ENCODE measurements at regions not wholly inside any gene's neighbourhood (a gene's known extent, or its start where the extent isn't known, plus 50 kb on each side); places are given as distances from the start of the nearest gene placed in this dataset.
"Not testable (repeated sequence)": the region's sequence is repeated elsewhere in the genome, so short reads cannot be mapped to it uniquely, and the experiment has no call there.

- H3K4me1 ChIP-seq (ENCODE audit: control insufficient read depth in 2 of 2, insufficient read depth in 1 of 2, low read depth in 1 of 2, low read length in 2 of 2); H2BK12ac ChIP-seq (ENCODE audit: low read length); H3K14ac ChIP-seq (ENCODE audit: low read length); H2AK5ac ChIP-seq (ENCODE audit: low read depth, low read length); H4K91ac ChIP-seq (ENCODE audit: low read depth, low read length, poor library complexity); H2AFZ ChIP-seq (ENCODE audit: low read length); H3K79me1 ChIP-seq (ENCODE audit: low read depth, low read length); H3K36me3 ChIP-seq (replicated peaks in 1 of 2; ENCODE audit: control insufficient read depth in 2 of 2, insufficient read depth in 2 of 2, low read length in 2 of 2); H3K4me2 ChIP-seq (ENCODE audit: insufficient read depth, low read length, poor library complexity, severe bottlenecking); H3K4ac ChIP-seq (ENCODE audit: low read length); H3K27ac ChIP-seq (replicated peaks; ENCODE audit: low read length); H3K18ac ChIP-seq (ENCODE audit: low read length); H2BK15ac ChIP-seq (ENCODE audit: low read length); H2BK5ac ChIP-seq (ENCODE audit: low read length); H3K9me3 ChIP-seq (replicated peaks in 1 of 2; ENCODE audit: control insufficient read depth in 2 of 2, insufficient read depth in 1 of 2, low read depth in 1 of 2, low read length in 2 of 2); H3K9ac ChIP-seq (ENCODE audit: low read depth, low read length, poor library complexity); H4K8ac ChIP-seq (ENCODE audit: low read depth, low read length); DNase-seq (ENCODE audit: low spot score); H2BK120ac ChIP-seq (ENCODE audit: low read depth, low read length); H3K23ac ChIP-seq (ENCODE audit: low read depth, low read length, poor library complexity); H3K4me3 ChIP-seq (ENCODE audit: low read length in 2 of 2); H3K27me3 ChIP-seq (ENCODE audit: control insufficient read depth in 3 of 3, insufficient read depth in 3 of 3, low read depth in 1 of 3, low read length in 3 of 3): not testable (repeated sequence)
- no CpG with 5 or more reads among the region's 34 CpGs for WGBS, 2 donors (ENCODE audit: extremely low coverage in 2 of 2, insufficient read length in 2 of 2, insufficient replicate concordance in 1 of 2)
Measured at GRCh38 chr21:5090132-5091079, 5431.0 kb upstream of the TPTE start.

GRCh38 chr21:5091274-5091673, 5430.1 kb upstream of the TPTE start:
- H3K4me2 ChIP-seq (ENCODE audit: insufficient read depth, low read length, poor library complexity, severe bottlenecking); H3K4me3 ChIP-seq (ENCODE audit: low read length in 2 of 2); H2AK5ac ChIP-seq (ENCODE audit: low read depth, low read length); H3K4me1 ChIP-seq (ENCODE audit: control insufficient read depth in 2 of 2, insufficient read depth in 1 of 2, low read depth in 1 of 2, low read length in 2 of 2); H3K36me3 ChIP-seq (replicated peaks in 1 of 2; ENCODE audit: control insufficient read depth in 2 of 2, insufficient read depth in 2 of 2, low read length in 2 of 2); DNase-seq (ENCODE audit: low spot score); H2BK5ac ChIP-seq (ENCODE audit: low read length); H2AFZ ChIP-seq (ENCODE audit: low read length); H2BK15ac ChIP-seq (ENCODE audit: low read length); H3K27ac ChIP-seq (replicated peaks; ENCODE audit: low read length); H4K8ac ChIP-seq (ENCODE audit: low read depth, low read length); H2BK120ac ChIP-seq (ENCODE audit: low read depth, low read length); H3K9ac ChIP-seq (ENCODE audit: low read depth, low read length, poor library complexity); H3K18ac ChIP-seq (ENCODE audit: low read length); H3K27me3 ChIP-seq (ENCODE audit: control insufficient read depth in 3 of 3, insufficient read depth in 3 of 3, low read depth in 1 of 3, low read length in 3 of 3); H3K9me3 ChIP-seq (replicated peaks in 1 of 2; ENCODE audit: control insufficient read depth in 2 of 2, insufficient read depth in 1 of 2, low read depth in 1 of 2, low read length in 2 of 2); H3K4ac ChIP-seq (ENCODE audit: low read length); H2BK12ac ChIP-seq (ENCODE audit: low read length); H3K14ac ChIP-seq (ENCODE audit: low read length); H3K79me1 ChIP-seq (ENCODE audit: low read depth, low read length); H3K23ac ChIP-seq (ENCODE audit: low read depth, low read length, poor library complexity); H4K91ac ChIP-seq (ENCODE audit: low read depth, low read length, poor library complexity): not testable (repeated sequence)
- no CpG with 5 or more reads among the region's 11 CpGs for WGBS, 2 donors (ENCODE audit: extremely low coverage in 2 of 2, insufficient read length in 2 of 2, insufficient replicate concordance in 1 of 2)

GRCh38 chr21:5095628-5096027, 5425.8 kb upstream of the TPTE start:
- not testable (repeated sequence) for H3K23ac ChIP-seq (ENCODE audit: low read depth, low read length, poor library complexity); H3K9me3 ChIP-seq (replicated peaks in 1 of 2; ENCODE audit: control insufficient read depth in 2 of 2, insufficient read depth in 1 of 2, low read depth in 1 of 2, low read length in 2 of 2); H3K79me1 ChIP-seq (ENCODE audit: low read depth, low read length); H3K27ac ChIP-seq (replicated peaks; ENCODE audit: low read length); H3K4me2 ChIP-seq (ENCODE audit: insufficient read depth, low read length, poor library complexity, severe bottlenecking); H4K8ac ChIP-seq (ENCODE audit: low read depth, low read length); H3K9ac ChIP-seq (ENCODE audit: low read depth, low read length, poor library complexity); H3K18ac ChIP-seq (ENCODE audit: low read length); H2BK15ac ChIP-seq (ENCODE audit: low read length); H3K14ac ChIP-seq (ENCODE audit: low read length); H3K27me3 ChIP-seq (ENCODE audit: control insufficient read depth in 3 of 3, insufficient read depth in 3 of 3, low read depth in 1 of 3, low read length in 3 of 3); H2AK5ac ChIP-seq (ENCODE audit: low read depth, low read length); H3K4ac ChIP-seq (ENCODE audit: low read length); H2BK120ac ChIP-seq (ENCODE audit: low read depth, low read length); H3K4me3 ChIP-seq (ENCODE audit: low read length in 2 of 2); H2BK12ac ChIP-seq (ENCODE audit: low read length); H2AFZ ChIP-seq (ENCODE audit: low read length); H4K91ac ChIP-seq (ENCODE audit: low read depth, low read length, poor library complexity); H3K36me3 ChIP-seq (replicated peaks in 1 of 2; ENCODE audit: control insufficient read depth in 2 of 2, insufficient read depth in 2 of 2, low read length in 2 of 2); H2BK5ac ChIP-seq (ENCODE audit: low read length); H3K4me1 ChIP-seq (ENCODE audit: control insufficient read depth in 2 of 2, insufficient read depth in 1 of 2, low read depth in 1 of 2, low read length in 2 of 2); DNase-seq (ENCODE audit: low spot score)
- no CpG with 5 or more reads among the region's 15 CpGs for WGBS, 2 donors (ENCODE audit: extremely low coverage in 2 of 2, insufficient read length in 2 of 2, insufficient replicate concordance in 1 of 2)

GRCh38 chr21:5098010-5098743, 5423.2 kb upstream of the TPTE start:
- H2BK5ac ChIP-seq (ENCODE audit: low read length); H4K8ac ChIP-seq (ENCODE audit: low read depth, low read length); H2BK15ac ChIP-seq (ENCODE audit: low read length); H3K4me2 ChIP-seq (ENCODE audit: insufficient read depth, low read length, poor library complexity, severe bottlenecking); H3K23ac ChIP-seq (ENCODE audit: low read depth, low read length, poor library complexity); H3K9me3 ChIP-seq (replicated peaks in 1 of 2; ENCODE audit: control insufficient read depth in 2 of 2, insufficient read depth in 1 of 2, low read depth in 1 of 2, low read length in 2 of 2); H3K4ac ChIP-seq (ENCODE audit: low read length); H3K4me1 ChIP-seq (ENCODE audit: control insufficient read depth in 2 of 2, insufficient read depth in 1 of 2, low read depth in 1 of 2, low read length in 2 of 2); DNase-seq (ENCODE audit: low spot score); H3K27ac ChIP-seq (replicated peaks; ENCODE audit: low read length); H3K14ac ChIP-seq (ENCODE audit: low read length); H3K27me3 ChIP-seq (ENCODE audit: control insufficient read depth in 3 of 3, insufficient read depth in 3 of 3, low read depth in 1 of 3, low read length in 3 of 3); H3K36me3 ChIP-seq (replicated peaks in 1 of 2; ENCODE audit: control insufficient read depth in 2 of 2, insufficient read depth in 2 of 2, low read length in 2 of 2); H4K91ac ChIP-seq (ENCODE audit: low read depth, low read length, poor library complexity); H2BK120ac ChIP-seq (ENCODE audit: low read depth, low read length); H2BK12ac ChIP-seq (ENCODE audit: low read length); H2AFZ ChIP-seq (ENCODE audit: low read length); H3K79me1 ChIP-seq (ENCODE audit: low read depth, low read length); H3K9ac ChIP-seq (ENCODE audit: low read depth, low read length, poor library complexity); H3K4me3 ChIP-seq (ENCODE audit: low read length in 2 of 2); H3K18ac ChIP-seq (ENCODE audit: low read length); H2AK5ac ChIP-seq (ENCODE audit: low read depth, low read length): not testable (repeated sequence)
- WGBS, 2 donors (ENCODE audit: extremely low coverage in 2 of 2, insufficient read length in 2 of 2, insufficient replicate concordance in 1 of 2): no CpG with 5 or more reads among the region's 25 CpGs

All from neuronal stem cell (in vitro differentiated cells).